IPS-20b (cell line): ENCODE measurements at regions not wholly inside any gene's neighbourhood (a gene's known extent, or its start where the extent isn't known, plus 50 kb on each side); places are given as distances from the start of the nearest gene placed in this dataset.

Experiments used
- H3K27ac ChIP-seq: one replicate; pipeline ENCODE4 v1.5.1; 2013; ENCODE audit warnings: low read length
- H3K27me3 ChIP-seq: 2 replicates; pipeline ENCODE4 v1.6.1; 2013; ENCODE audit warnings: mild to moderate bottlenecking, low read length, inconsistent platforms; ENCODE audit not compliant: insufficient read depth
- H3K36me3 ChIP-seq: 2 replicates; pipeline ENCODE4 v1.6.1; 2013; ENCODE audit warnings: low read depth, mild to moderate bottlenecking, inconsistent platforms, low read length, moderate library complexity; ENCODE audit not compliant: insufficient read depth
- H3K4me1 ChIP-seq: 2 replicates; pipeline ENCODE4 v1.6.1; 2013; ENCODE audit warnings: mild to moderate bottlenecking, control low read depth, inconsistent platforms, low read length, moderate library complexity; ENCODE audit not compliant: insufficient read depth
- H3K4me3 ChIP-seq: 2 replicates; pipeline ENCODE4 v1.5.1; 2013; ENCODE audit warnings: mild to moderate bottlenecking, low read length, inconsistent platforms
- H3K9ac ChIP-seq: 2 replicates; pipeline ENCODE4 v1.6.1; 2013; ENCODE audit warnings: low read depth, mild to moderate bottlenecking, inconsistent platforms, low read length, moderate library complexity
- H3K9me3 ChIP-seq: 2 replicates; pipeline ENCODE4 v1.6.1; 2013; ENCODE audit warnings: mild to moderate bottlenecking, low read depth, low read length, inconsistent platforms; ENCODE audit not compliant: insufficient read depth

GRCh38 chr10:2392145-2392812, 655.0 kb upstream of the ADARB2 start:
- H3K27me3 ChIP-seq: no peaks in the 10 kb centered on the region
- no peaks in the 10 kb centered on the region for H3K36me3 ChIP-seq
- H3K9ac ChIP-seq: no peak overlapping the region

GRCh38 chr10:2387672-2388071, 650.3 kb upstream of the ADARB2 start:
- no peaks in the 10 kb centered on the region for H3K27me3 ChIP-seq
- peaks cover 3% of the 10 kb centered on the region for H3K9me3 ChIP-seq
- no peak overlapping the region for H3K27ac ChIP-seq
- no peaks in the 10 kb centered on the region for H3K4me1 ChIP-seq
- no peak overlapping the region for H3K9ac ChIP-seq
- no peaks in the 10 kb centered on the region for H3K36me3 ChIP-seq
- H3K4me3 ChIP-seq: no peak overlapping the region

More at GRCh38 chr10:2392145-2392812, 655.0 kb upstream of the ADARB2 start:
- Histone ChIP-seq H3K9me3 (no peaks in the 10 kb centered on the region), H3K4me1 (no peaks in the 10 kb centered on the region), H3K4me3 (no peak overlapping the region), H3K27ac (no peak overlapping the region)

- no peak overlapping the region for H3K27ac ChIP-seq
- no peaks in the 10 kb centered on the region for H3K4me1 ChIP-seq
- no peak overlapping the region for H3K9ac ChIP-seq
- H3K9me3 ChIP-seq: peaks cover 3% of the 10 kb centered on the region
- no peaks in the 10 kb centered on the region for H3K36me3 ChIP-seq
- H3K4me3 ChIP-seq: no peak overlapping the region
- no peaks in the 10 kb centered on the region for H3K27me3 ChIP-seq
These were observed 649.9 kb upstream of the ADARB2 start for GRCh38 chr10:2387261-2387660.

- Histone ChIP-seq H3K4me3 (no peak overlapping the region), H3K27me3 (no peaks in the 10 kb centered on the region), H3K4me1 (no peaks in the 10 kb centered on the region), H3K9me3 (peaks cover 3% of the 10 kb centered on the region), H3K36me3 (no peaks in the 10 kb centered on the region), H3K27ac (no peak overlapping the region), H3K9ac (no peak overlapping the region)
These were observed 642.9 kb upstream of the ADARB2 start for GRCh38 chr10:2380218-2380617.

GRCh38 chr10:2367083-2367482, 629.8 kb upstream of the ADARB2 start:
- no peaks in the 10 kb centered on the region for H3K27me3 ChIP-seq
- no peak overlapping the region for H3K9ac ChIP-seq
- no peaks in the 10 kb centered on the region for H3K36me3 ChIP-seq
- H3K9me3 ChIP-seq: peaks cover 8% of the 10 kb centered on the region; the same call in 1 of the 2 replicates
- no peaks in the 10 kb centered on the region; the same call in 1 of the 2 replicates for H3K4me1 ChIP-seq
- H3K27ac ChIP-seq: no peak overlapping the region
- H3K4me3 ChIP-seq: no peak overlapping the region

- Histone ChIP-seq H3K4me3 (no peak overlapping the region), H3K27ac (no peak overlapping the region), H3K4me1 (no peaks in the 10 kb centered on the region; the same call in 1 of the 2 replicates), H3K27me3 (no peaks in the 10 kb centered on the region), H3K9me3 (peaks cover 8% of the 10 kb centered on the region; the same call in 1 of the 2 replicates), H3K9ac (no peak overlapping the region), H3K36me3 (no peaks in the 10 kb centered on the region)
These were observed 629.1 kb upstream of the ADARB2 start for GRCh38 chr10:2366264-2366931.

- Histone ChIP-seq H3K9ac (no peak overlapping the region), H3K36me3 (no peaks in the 10 kb centered on the region), H3K4me3 (no peak overlapping the region), H3K9me3 (no peaks in the 10 kb centered on the region), H3K27me3 (no peaks in the 10 kb centered on the region), H3K4me1 (no peaks in the 10 kb centered on the region; the same call in 1 of the 2 replicates), H3K27ac (no peak overlapping the region)
These were observed 625.0 kb upstream of the ADARB2 start for GRCh38 chr10:2362331-2362730.

- Histone ChIP-seq H3K27ac (no peak overlapping the region), H3K4me3 (no peak overlapping the region), H3K27me3 (no peaks in the 10 kb centered on the region), H3K9me3 (no peaks in the 10 kb centered on the region), H3K9ac (no peak overlapping the region), H3K4me1 (no peaks in the 10 kb centered on the region; the same call in 1 of the 2 replicates), H3K36me3 (no peaks in the 10 kb centered on the region)
These were observed 621.3 kb upstream of the ADARB2 start for GRCh38 chr10:2358586-2358985.

- H3K36me3 ChIP-seq: no peaks in the 10 kb centered on the region
- no peak overlapping the region for H3K9ac ChIP-seq
- no peaks in the 10 kb centered on the region for H3K9me3 ChIP-seq
- H3K27me3 ChIP-seq: no peaks in the 10 kb centered on the region
- H3K4me3 ChIP-seq: no peak overlapping the region
- H3K4me1 ChIP-seq: no peaks in the 10 kb centered on the region
- H3K27ac ChIP-seq: no peak overlapping the region
These were observed 619.3 kb upstream of the ADARB2 start for GRCh38 chr10:2356670-2357069.

- Histone ChIP-seq H3K4me1 (no peaks in the 10 kb centered on the region), H3K36me3 (no peaks in the 10 kb centered on the region), H3K4me3 (no peak overlapping the region)
These were observed 614.2 kb upstream of the ADARB2 start for GRCh38 chr10:2351566-2351965.

GRCh38 chr10:2342206-2342605, 604.9 kb upstream of the ADARB2 start:
- Histone ChIP-seq H3K27me3 (no peaks in the 10 kb centered on the region), H3K36me3 (no peaks in the 10 kb centered on the region), H3K9ac (no peak overlapping the region), H3K27ac (no peak overlapping the region), H3K9me3 (no peaks in the 10 kb centered on the region), H3K4me1 (no peaks in the 10 kb centered on the region), H3K4me3 (no peak overlapping the region)

More at GRCh38 chr10:2351566-2351965, 614.2 kb upstream of the ADARB2 start:
- H3K27me3 ChIP-seq: no peaks in the 10 kb centered on the region
- no peaks in the 10 kb centered on the region for H3K9me3 ChIP-seq
- H3K27ac ChIP-seq: no peak overlapping the region
- H3K9ac ChIP-seq: no peak overlapping the region
